ENCODE measurements at regions not wholly inside any gene's neighbourhood (a gene's known extent, or its start where the extent isn't known, plus 50 kb on each side); places are given as distances from the start of the nearest gene placed in this dataset.

GRCh38 chrX:115989686-115990085 lies 180.9 kb upstream of the AGTR2 start:
- 29 to 33% (median 32%) methylated on average over 1 of the region's 1 CpG for WGBS, 3 donors
- intact Hi-C loops (cut with DNase I): no loop called here

GRCh38 chrX:116009346-116009745 lies 161.2 kb upstream of the AGTR2 start:
- intact Hi-C loops (cut with DNase I): no loop called here
- H3K4me1 ChIP-seq (ENCODE audit: insufficient read depth): no peaks in the 10 kb centered on the region
- no peak for TF ChIP-seq POLR2A (IDR thresholded peaks at IDR 0.05)
- no peak for TF ChIP-seq EP300 (IDR thresholded peaks at IDR 0.05)
- H3K27ac ChIP-seq: no peak overlapping the region
- H3K27me3 ChIP-seq: no peaks in the 10 kb centered on the region
- no peaks in the 10 kb centered on the region for H3K9me3 ChIP-seq
- H3K4me3 ChIP-seq: no peak overlapping the region
- no peak for DNase-seq
- 64 to 85% (median 85%) methylated on average over 1 of the region's 1 CpG for WGBS, 3 donors
- no peaks in the 10 kb centered on the region for H3K36me3 ChIP-seq

More at GRCh38 chrX:115989686-115990085, 180.9 kb upstream of the AGTR2 start:
- no peak overlapping the region for H3K4me3 ChIP-seq
- no peak overlapping the region for H3K27ac ChIP-seq
- TF ChIP-seq POLR2A (IDR thresholded peaks at IDR 0.05) (no peak), CTCF (IDR thresholded peaks at IDR 0.05) (no peak), EP300 (IDR thresholded peaks at IDR 0.05) (no peak)
- DNase-seq: no peak
- no peaks in the 10 kb centered on the region for H3K9me3 ChIP-seq
- no peaks in the 10 kb centered on the region for H3K36me3 ChIP-seq
- no peaks in the 10 kb centered on the region for H3K27me3 ChIP-seq
- H3K4me1 ChIP-seq (ENCODE audit: insufficient read depth): no peaks in the 10 kb centered on the region

- 9 to 18% (median 11%) methylated on average over 8 of the region's 8 CpGs for WGBS, 3 donors
- H3K27ac ChIP-seq: no peak overlapping the region
- intact Hi-C loops (cut with DNase I): no loop called here
- H3K4me1 ChIP-seq (ENCODE audit: insufficient read depth): no peaks in the 10 kb centered on the region
- peak in 1 of 5 donors; percentile 9 for DNase-seq
- H3K27me3 ChIP-seq: no peaks in the 10 kb centered on the region
- no peak overlapping the region for H3K4me3 ChIP-seq
- no peaks in the 10 kb centered on the region for H3K36me3 ChIP-seq
- TF ChIP-seq POLR2A (IDR thresholded peaks at IDR 0.05) (no peak), CTCF (IDR thresholded peaks at IDR 0.05) (no peak), EP300 (IDR thresholded peaks at IDR 0.05) (no peak)
- no peaks in the 10 kb centered on the region for H3K9me3 ChIP-seq
Measured at GRCh38 chrX:116009861-116010710, 160.5 kb upstream of the AGTR2 start.

GRCh38 chrX:116010939-116011338 lies 159.6 kb upstream of the AGTR2 start:
- no peak overlapping the region for H3K4me3 ChIP-seq
- no peaks in the 10 kb centered on the region for H3K27me3 ChIP-seq
- H3K4me1 ChIP-seq (ENCODE audit: insufficient read depth): no peaks in the 10 kb centered on the region
- WGBS, 3 donors: 75 to 79% (median 76%) methylated on average over 5 of the region's 5 CpGs
- intact Hi-C loops (cut with DNase I): no loop called here
- TF ChIP-seq CTCF (IDR thresholded peaks at IDR 0.05) (no peak), EP300 (IDR thresholded peaks at IDR 0.05) (no peak), POLR2A (IDR thresholded peaks at IDR 0.05) (no peak)
- no peak overlapping the region for H3K27ac ChIP-seq
- no peaks in the 10 kb centered on the region for H3K36me3 ChIP-seq
- H3K9me3 ChIP-seq: no peaks in the 10 kb centered on the region
- no peak for DNase-seq

- no peaks in the 10 kb centered on the region for H3K36me3 ChIP-seq
- no peaks in the 10 kb centered on the region for H3K9me3 ChIP-seq
- intact Hi-C loops (cut with DNase I): no loop called here
- no peak overlapping the region for H3K27ac ChIP-seq
- TF ChIP-seq EP300 (IDR thresholded peaks at IDR 0.05): no peak
- no peak for TF ChIP-seq POLR2A (IDR thresholded peaks at IDR 0.05)
- TF ChIP-seq CTCF (IDR thresholded peaks at IDR 0.05): no peak
- DNase-seq: no peak
- no peaks in the 10 kb centered on the region for H3K4me1 ChIP-seq (ENCODE audit: insufficient read depth)
- WGBS, 3 donors: 60 to 61% (median 60%) methylated on average over 1 of the region's 1 CpG
- H3K4me3 ChIP-seq: no peak overlapping the region
- H3K27me3 ChIP-seq: no peaks in the 10 kb centered on the region
Measured at GRCh38 chrX:116031331-116031730, 139.2 kb upstream of the AGTR2 start.
